ENCODE measurements at regions not wholly inside any gene's neighbourhood (a gene's known extent, or its start where the extent isn't known, plus 50 kb on each side); places are given as distances from the start of the nearest gene placed in this dataset.

- no peak for DNase-seq (ENCODE audit: low read depth, low spot score)
- no peaks in the 10 kb centered on the region for H3K9me2 ChIP-seq (ENCODE audit: insufficient read depth)
- H3K27ac ChIP-seq (ENCODE audit: low read depth, low read length) = no peak overlapping the region
- no peak for TF ChIP-seq ZBTB33 (IDR thresholded peaks at IDR 0.05; ENCODE audit: extremely low read depth, insufficient replicate concordance, low read length)
- no peak for TF ChIP-seq CEBPB (IDR thresholded peaks at IDR 0.05; ENCODE audit: low read depth)
- no peak for TF ChIP-seq ATF3 (IDR thresholded peaks at IDR 0.05)
- no peak for TF ChIP-seq REST (IDR thresholded peaks at IDR 0.05; ENCODE audit: low read depth)
- no peak for TF ChIP-seq EZH2 (IDR thresholded peaks at IDR 0.05)
- no peak for TF ChIP-seq CTCF (IDR thresholded peaks at IDR 0.05 in 2 of 3, conservative IDR thresholded peaks at IDR 0.05 in 1 of 3; ENCODE audit: borderline replicate concordance in 1 of 3, insufficient read depth in 1 of 3, low read depth in 2 of 3, low read length in 2 of 3)
- TF ChIP-seq TCF7L2 (IDR thresholded peaks at IDR 0.05; ENCODE audit: borderline replicate concordance, extremely low read depth, insufficient read depth, insufficient read length) = no peak
- no peak for TF ChIP-seq SP1 (IDR thresholded peaks at IDR 0.05; ENCODE audit: low read depth)
- no TSS peak for BruUV-seq (replicated peaks)
- no peaks in the 10 kb centered on the region for H3K9me3 ChIP-seq (ENCODE audit: control insufficient read depth in 1 of 2, insufficient read depth in 1 of 2, low read depth in 1 of 2, low read length in 2 of 2)
- no peak overlapping the region for H3K9ac ChIP-seq (ENCODE audit: low read length)
- ATAC-seq = no peak
- H3K79me2 ChIP-seq (ENCODE audit: insufficient read depth, low read length) = no peaks in the 10 kb centered on the region
- H2AFZ ChIP-seq (ENCODE audit: low read depth, low read length, poor library complexity, severe bottlenecking) = no peak overlapping the region
- H3K4me1 ChIP-seq (ENCODE audit: control insufficient read depth in 1 of 2, insufficient read depth in 2 of 2, low read length in 2 of 2) = peaks cover 0 to 4% of the 10 kb centered on the region in 2 experiments; a peak in 1 of 4 replicates
- intact Hi-C loops (cut with micrococcal nuclease) = no loop called here
- H3K36me3 ChIP-seq (ENCODE audit: control insufficient read depth in 1 of 2, insufficient read depth in 2 of 2, low read length in 2 of 2) = no peaks in the 10 kb centered on the region
- CTCF ChIA-PET = no interaction called here
- H3K27me3 ChIP-seq (ENCODE audit: insufficient read depth, low read length) = no peaks in the 10 kb centered on the region
- no peaks in the 10 kb centered on the region for H4K20me1 ChIP-seq (ENCODE audit: insufficient read depth)
- H3K4me3 ChIP-seq (replicated peaks in 1 of 2; ENCODE audit: low read depth in 1 of 2, low read length in 2 of 2) = no peak overlapping the region
- RAD21 ChIA-PET (ENCODE audit: low non-redundant PET in 1 of 2, low total read pairs in 2 of 2, uncharacterized antibody in 2 of 2, unreplicated experiment in 2 of 2) = no interaction called here
- POLR2A ChIA-PET = no interaction called here
- H3K4me2 ChIP-seq (ENCODE audit: low read length) = no peak overlapping the region
Observed at GRCh38 chr20:10936786-10937185, 263.0 kb upstream of the JAG1 start.
